H9 (cell line): ENCODE measurements at regions not wholly inside any gene's neighbourhood (a gene's known extent, or its start where the extent isn't known, plus 50 kb on each side); places are given as distances from the start of the nearest gene placed in this dataset.

ENCODE experiments used
- DNase-seq: peaks from one replicate; pipeline ENCODE4 v3.0.0-alpha.2; 2017
- H2AFZ ChIP-seq: one replicate; pipeline ENCODE4 v1.6.1; 2013; ENCODE audit warnings: mild to moderate bottlenecking, low read length, control low read depth, moderate library complexity
- H2AK5ac ChIP-seq: 2 replicates; pipeline ENCODE4 v1.6.1; 2013; ENCODE audit warnings: low read length, control low read depth, mixed read lengths; ENCODE audit not compliant: insufficient read length
- H2BK120ac ChIP-seq: one replicate; pipeline ENCODE4 v1.6.1; 2013; ENCODE audit warnings: low read depth, mild to moderate bottlenecking, low read length, control low read depth, inconsistent platforms; ENCODE audit not compliant: poor library complexity, severe bottlenecking
- H2BK12ac ChIP-seq: 2 replicates; pipeline ENCODE4 v1.6.1; 2013; ENCODE audit warnings: low read length, control low read depth, mixed read lengths, low read depth; ENCODE audit not compliant: insufficient read length
- H2BK15ac ChIP-seq: 2 replicates; pipeline ENCODE4 v1.6.1; 2013; ENCODE audit warnings: low read depth, low read length, control low read depth
- H2BK20ac ChIP-seq: one replicate; pipeline ENCODE4 v1.6.1; 2013; ENCODE audit warnings: low read depth, mild to moderate bottlenecking, low read length, control low read depth, inconsistent platforms; ENCODE audit not compliant: poor library complexity, severe bottlenecking
- H2BK5ac ChIP-seq: 2 replicates; pipeline ENCODE4 v1.6.1; 2013; ENCODE audit warnings: low read length, control low read depth, mixed read lengths; ENCODE audit not compliant: insufficient read length
- H3K14ac ChIP-seq: 2 replicates; pipeline ENCODE4 v1.6.1; 2013; ENCODE audit warnings: low read length, control low read depth; ENCODE audit not compliant: insufficient read depth
- H3K18ac ChIP-seq: 2 replicates; pipeline ENCODE4 v1.6.1; 2013; ENCODE audit warnings: low read depth, mild to moderate bottlenecking, mixed read lengths, low read length, control low read depth; ENCODE audit not compliant: insufficient read length
- H3K23ac ChIP-seq: 2 replicates; pipeline ENCODE4 v1.6.1; 2013; ENCODE audit warnings: low read length, control low read depth, mixed read lengths, low read depth; ENCODE audit not compliant: insufficient read length
- H3K23me2 ChIP-seq: 2 replicates; pipeline ENCODE4 v1.6.1; 2013; ENCODE audit warnings: low read depth, mild to moderate bottlenecking, mixed read lengths, low read length, control low read depth; ENCODE audit not compliant: insufficient read length, poor library complexity, severe bottlenecking
- H3K27ac ChIP-seq: 2 replicates; pipeline ENCODE4 v1.5.1; 2013; ENCODE audit warnings: low read length, control low read depth, mixed read lengths, low read depth; ENCODE audit not compliant: insufficient read length
- H3K27me3 ChIP-seq: 2 replicates; pipeline ENCODE4 v1.6.1; 2013; ENCODE audit warnings: low read length, control low read depth, inconsistent platforms; ENCODE audit not compliant: insufficient read depth
- H3K4ac ChIP-seq: 2 replicates; pipeline ENCODE4 v1.6.1; 2013; ENCODE audit warnings: low read depth, mild to moderate bottlenecking, control low read depth, inconsistent platforms, low read length, moderate library complexity
- H3K4me1 ChIP-seq: 2 replicates; pipeline ENCODE4 v1.6.1; 2013; ENCODE audit warnings: low read length, control low read depth, inconsistent platforms; ENCODE audit not compliant: insufficient read depth
- H3K4me2 ChIP-seq: 2 replicates; pipeline ENCODE4 v1.6.1; 2013; ENCODE audit warnings: low read length, control low read depth, mixed read lengths; ENCODE audit not compliant: insufficient read length, insufficient read depth
- H3K56ac ChIP-seq: 2 replicates; pipeline ENCODE4 v1.6.1; 2013; ENCODE audit warnings: low read depth, mild to moderate bottlenecking, mixed read lengths, low read length, control low read depth; ENCODE audit not compliant: insufficient read length
- H3K79me1 ChIP-seq: 2 replicates; pipeline ENCODE4 v1.6.1; 2013; ENCODE audit warnings: low read depth, mild to moderate bottlenecking, moderate library complexity, low read length, control low read depth, inconsistent platforms; ENCODE audit not compliant: insufficient read depth, poor library complexity, severe bottlenecking
- H3K79me2 ChIP-seq: 2 replicates; pipeline ENCODE4 v1.6.1; 2013; ENCODE audit warnings: low read length, control low read depth, inconsistent platforms; ENCODE audit not compliant: insufficient read depth
- H3K9ac ChIP-seq: 2 replicates; pipeline ENCODE4 v1.6.1; 2013; ENCODE audit warnings: low read length, control low read depth, mixed read lengths; ENCODE audit not compliant: insufficient read length; ENCODE audit errors: extremely low read depth
- H3K9me3 ChIP-seq: one replicate; pipeline ENCODE4 v1.6.1; 2013; ENCODE audit warnings: low read depth, low read length, inconsistent platforms; ENCODE audit not compliant: control insufficient read depth
- H3T11ph ChIP-seq: one replicate; pipeline ENCODE4 v1.6.1; 2013; ENCODE audit warnings: mild to moderate bottlenecking, low read length, control low read depth, inconsistent platforms
- H4K20me1 ChIP-seq: one replicate; pipeline ENCODE4 v1.6.1; 2013; ENCODE audit not compliant: control insufficient read depth, insufficient read length, insufficient read depth
- H4K5ac ChIP-seq: 2 replicates; pipeline ENCODE4 v1.6.1; 2013; ENCODE audit warnings: low read depth, mild to moderate bottlenecking, mixed read lengths, low read length, control low read depth; ENCODE audit not compliant: insufficient read length
- H4K8ac ChIP-seq: replicated peaks from 2 replicates; pipeline ENCODE4 v1.6.1; 2013; ENCODE audit warnings: low read length, control low read depth, mixed read lengths, low read depth; ENCODE audit not compliant: insufficient read length
- H4K91ac ChIP-seq: 2 replicates; pipeline ENCODE4 v1.6.1; 2013; ENCODE audit warnings: low read depth, mild to moderate bottlenecking, moderate library complexity, mixed read lengths, low read length, control low read depth; ENCODE audit not compliant: insufficient read length
- H3K27ac Mint-ChIP-seq, 3 experiments: 2 replicates in 2 of 3; 3 replicates in 1 of 3; pipeline ENCODE4 v1.8.0; 2020 to 2021; ENCODE audit warnings: mixed read lengths in 3 of 3, mild to moderate bottlenecking in 1 of 3, moderate library complexity in 1 of 3
- H3K27me3 Mint-ChIP-seq: 2 replicates; pipeline ENCODE4 v1.8.0; 2021; ENCODE audit warnings: low read depth, mild to moderate bottlenecking, moderate library complexity, mixed read lengths
- H3K36me3 Mint-ChIP-seq, 3 experiments: 2 replicates in 2 of 3; 3 replicates in 1 of 3; pipeline ENCODE4 v1.8.0; 2020 to 2021; ENCODE audit warnings: low read depth in 3 of 3, mixed read lengths in 3 of 3; ENCODE audit not compliant: insufficient read depth in 1 of 3
- H3K4me1 Mint-ChIP-seq, 2 experiments: 2 replicates each; pipeline ENCODE4 v1.8.0; 2020; ENCODE audit warnings: mixed read lengths in 2 of 2
- H3K4me3 Mint-ChIP-seq, 2 experiments: 2 replicates in 1 of 2; 3 replicates in 1 of 2; pipeline ENCODE4 v1.8.0; 2020 to 2021; ENCODE audit warnings: mild to moderate bottlenecking in 2 of 2, mixed read lengths in 2 of 2, moderate library complexity in 1 of 2
- H3K9me3 Mint-ChIP-seq, 2 experiments: 2 replicates in 1 of 2; 3 replicates in 1 of 2; pipeline ENCODE4 v1.8.0; 2020; ENCODE audit warnings: mild to moderate bottlenecking in 2 of 2, mixed read lengths in 2 of 2, moderate library complexity in 1 of 2
- WGBS: extraction: QIAGEN DNeasy Blood & Tissue Kit; methylation state at CpG from one replicate; pipeline ENCODE4 v1.1.7; 2013; ENCODE audit warnings: missing lambda C conversion rate, low lambda C conversion rate, mixed read lengths; ENCODE audit not compliant: insufficient read length; ENCODE audit errors: extremely low coverage; 5-methylcytosine and 5-hydroxymethylcytosine counted together
- TF ChIP-seq, protein P1 (sequence below): fragments of 200-600 bp; sonication (generic); conservative IDR thresholded peaks from 3 replicates; pipeline ENCODE4 v1.8.0; 2021; ENCODE audit warnings: antibody characterized with exemption, mild to moderate bottlenecking

DNA sequence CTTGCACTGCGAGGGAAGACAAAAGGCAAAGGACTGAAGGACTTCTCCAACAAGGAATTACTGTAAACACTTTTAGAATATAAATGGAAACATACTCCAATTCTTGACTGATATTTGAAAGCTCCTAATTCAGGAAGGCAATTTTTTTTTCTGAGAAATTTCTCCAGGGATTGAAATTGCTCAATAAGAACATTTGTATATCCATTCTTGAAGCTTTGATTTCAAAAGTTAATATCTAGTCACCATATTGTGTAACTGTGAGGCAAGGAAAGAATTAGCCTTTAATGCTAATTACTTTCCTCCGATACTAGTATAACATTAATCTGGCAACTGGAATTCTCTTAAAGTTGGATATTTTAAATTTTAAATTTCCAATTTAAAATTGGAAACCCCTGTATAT, 188.4 kb upstream of the COL1A2 start:
- no peaks in the 10 kb centered on the region for H3K4me1 Mint-ChIP-seq
- no CpG with 5 or more reads among the region's 2 CpGs for WGBS

More for the DNA sequence above, 188.4 kb upstream of the COL1A2 start:
- Histone ChIP-seq H2AFZ (no peak overlapping the region), H4K20me1 (no peaks in the 10 kb centered on the region), H3T11ph (no peak overlapping the region), H3K56ac (no peak overlapping the region), H3K23ac (no peak overlapping the region), H3K4ac (no peak overlapping the region), H3K18ac (no peak overlapping the region), H4K8ac (no peak overlapping the region), H2BK20ac (no peak overlapping the region), H2BK12ac (no peak overlapping the region), H4K91ac (no peak overlapping the region), H3K14ac (no peak overlapping the region), H2BK5ac (no peak overlapping the region), H2AK5ac (no peak overlapping the region), H4K5ac (no peak overlapping the region), H3K23me2 (no peaks in the 10 kb centered on the region), H2BK15ac (no peak overlapping the region), H3K9me3 (no peaks in the 10 kb centered on the region), H3K79me2 (no peaks in the 10 kb centered on the region), H3K4me1 (no peaks in the 10 kb centered on the region), H2BK120ac (no peak overlapping the region), H3K9ac (no peak overlapping the region), H3K27me3 (no peaks in the 10 kb centered on the region), H3K79me1 (no peaks in the 10 kb centered on the region), H3K4me2 (no peak overlapping the region), H3K27ac (no peak overlapping the region)
- Mint-ChIP-seq H3K27ac (no peak overlapping the region), H3K9me3 (no peaks in the 10 kb centered on the region), H3K36me3 (no peaks in the 10 kb centered on the region), H3K27me3 (no peaks in the 10 kb centered on the region), H3K4me3 (no peak overlapping the region)
- DNase-seq, result no peak
- TF ChIP-seq, protein P1, sequence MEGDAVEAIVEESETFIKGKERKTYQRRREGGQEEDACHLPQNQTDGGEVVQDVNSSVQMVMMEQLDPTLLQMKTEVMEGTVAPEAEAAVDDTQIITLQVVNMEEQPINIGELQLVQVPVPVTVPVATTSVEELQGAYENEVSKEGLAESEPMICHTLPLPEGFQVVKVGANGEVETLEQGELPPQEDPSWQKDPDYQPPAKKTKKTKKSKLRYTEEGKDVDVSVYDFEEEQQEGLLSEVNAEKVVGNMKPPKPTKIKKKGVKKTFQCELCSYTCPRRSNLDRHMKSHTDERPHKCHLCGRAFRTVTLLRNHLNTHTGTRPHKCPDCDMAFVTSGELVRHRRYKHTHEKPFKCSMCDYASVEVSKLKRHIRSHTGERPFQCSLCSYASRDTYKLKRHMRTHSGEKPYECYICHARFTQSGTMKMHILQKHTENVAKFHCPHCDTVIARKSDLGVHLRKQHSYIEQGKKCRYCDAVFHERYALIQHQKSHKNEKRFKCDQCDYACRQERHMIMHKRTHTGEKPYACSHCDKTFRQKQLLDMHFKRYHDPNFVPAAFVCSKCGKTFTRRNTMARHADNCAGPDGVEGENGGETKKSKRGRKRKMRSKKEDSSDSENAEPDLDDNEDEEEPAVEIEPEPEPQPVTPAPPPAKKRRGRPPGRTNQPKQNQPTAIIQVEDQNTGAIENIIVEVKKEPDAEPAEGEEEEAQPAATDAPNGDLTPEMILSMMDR, result no peak
